Ovary (tissue), 3 donors: ENCODE measurements at regions not wholly inside any gene's neighbourhood (a gene's known extent, or its start where the extent isn't known, plus 50 kb on each side); places are given as distances from the start of the nearest gene placed in this dataset.

Experiments
- CTCF ChIP-seq, 3 donors: fragments of 450-650 bp in 2 of 3; fragments of 200-600 bp in 1 of 3; IDR thresholded peaks; one replicate each; pipeline versions ENCODE4 v1.5.1 to v1.8.0; 2016 to 2022; ENCODE audit warnings: antibody characterized with exemption in 3 of 3, mild to moderate bottlenecking in 1 of 3
- POLR2A ChIP-seq: fragments of 450-650 bp; IDR thresholded peaks from one replicate; pipeline ENCODE4 v1.6.1; 2017; ENCODE audit warnings: antibody characterized with exemption, mild to moderate bottlenecking, moderate library complexity
- donor health status: DM: no; HTN: no; CAD: no.

GRCh38 chr17:83161298-83162034, 82.1 kb downstream of the METRNL start:
- TF ChIP-seq POLR2A = no peak
- no peak for TF ChIP-seq CTCF (IDR thresholded peaks at IDR 0.05)
